Ishikawa (cell line): ENCODE measurements at regions not wholly inside any gene's neighbourhood (a gene's known extent, or its start where the extent isn't known, plus 50 kb on each side); places are given as distances from the start of the nearest gene placed in this dataset.

Experiments used
- CEBPB ChIP-seq: IDR thresholded peaks from 2 replicates; pipeline ENCODE4 v1.6.1; 2012
- CREB1 ChIP-seq: IDR thresholded peaks from 2 replicates; pipeline ENCODE4 v1.6.1; 2012; ENCODE audit warnings: low read depth
- EGR1 ChIP-seq: IDR thresholded peaks from 2 replicates; pipeline ENCODE4 v1.6.1; 2012
- EP300 ChIP-seq: IDR thresholded peaks from 2 replicates; pipeline ENCODE4 v1.6.1; 2012; ENCODE audit warnings: borderline replicate concordance
- FOXM1 ChIP-seq: IDR thresholded peaks from 2 replicates; pipeline ENCODE4 v1.6.1; 2012; ENCODE audit warnings: low read depth, borderline replicate concordance
- NFIC ChIP-seq: IDR thresholded peaks from 2 replicates; pipeline ENCODE4 v1.6.1; 2012
- RAD21 ChIP-seq: IDR thresholded peaks from 2 replicates; pipeline ENCODE4 v1.6.1; 2012; ENCODE audit warnings: low read depth
- TAF1 ChIP-seq: IDR thresholded peaks from 2 replicates; pipeline ENCODE4 v1.6.1; 2012; ENCODE audit warnings: low read depth, mild to moderate bottlenecking
- TCF12 ChIP-seq: IDR thresholded peaks from 2 replicates; pipeline ENCODE4 v1.6.1; 2012; ENCODE audit warnings: low read depth
- TEAD4 ChIP-seq: IDR thresholded peaks from 2 replicates; pipeline ENCODE4 v1.6.1; 2012
- YY1 ChIP-seq: IDR thresholded peaks from 2 replicates; pipeline ENCODE4 v1.6.1; 2012; ENCODE audit warnings: low read depth
- ZBTB7A ChIP-seq: IDR thresholded peaks from 2 replicates; pipeline ENCODE4 v1.6.1; 2012; ENCODE audit warnings: low read depth
- TF ChIP-seq, protein P1 (sequence below): IDR thresholded peaks from 2 replicates; pipeline ENCODE4 v1.6.1; 2012
- TF ChIP-seq, protein P2 (sequence below): IDR thresholded peaks from 2 replicates; pipeline ENCODE4 v1.6.1; 2012
- TF ChIP-seq, protein P3 (sequence below): IDR thresholded peaks from 2 replicates; pipeline ENCODE4 v1.6.1; 2012; ENCODE audit warnings: low read depth, mild to moderate bottlenecking

DNA sequence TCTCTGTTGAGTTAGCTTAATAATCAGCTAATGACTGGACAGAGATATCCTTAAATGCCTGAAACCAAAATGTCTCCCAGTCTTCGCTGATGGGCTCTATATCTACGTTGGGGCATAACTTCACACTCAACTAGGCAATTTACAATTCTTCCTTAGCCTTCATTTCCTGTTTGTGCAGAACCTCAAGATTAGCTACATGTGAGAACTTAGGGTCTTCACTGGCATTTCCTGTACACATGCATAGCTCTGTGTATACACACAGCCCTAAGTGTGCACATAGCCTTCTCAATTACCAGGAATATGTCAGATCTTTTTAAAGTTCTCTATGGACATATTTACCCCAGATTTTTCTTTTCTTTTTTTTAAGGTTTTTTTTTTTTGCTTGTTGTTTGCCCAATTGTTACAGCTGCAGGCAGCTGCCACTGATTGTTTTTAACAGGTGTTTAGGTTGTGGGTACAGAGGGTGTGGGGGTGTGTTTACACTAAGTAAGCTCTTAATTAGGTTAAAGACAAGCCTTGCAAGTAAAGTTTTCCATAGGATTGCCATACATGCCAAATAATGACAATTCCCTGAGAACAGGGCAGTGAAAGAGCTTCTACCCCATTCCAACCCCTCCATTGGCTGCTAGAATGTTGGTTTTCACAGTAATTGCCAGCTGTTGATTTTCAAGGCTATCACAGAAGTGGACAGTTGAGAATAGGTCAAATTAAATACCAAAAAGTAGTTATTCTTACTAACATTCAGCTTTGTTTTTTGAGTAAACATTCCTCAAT lies 441.0 kb downstream of the TLE4 start:
- no peak for TF ChIP-seq RAD21
- TF ChIP-seq, protein P1, sequence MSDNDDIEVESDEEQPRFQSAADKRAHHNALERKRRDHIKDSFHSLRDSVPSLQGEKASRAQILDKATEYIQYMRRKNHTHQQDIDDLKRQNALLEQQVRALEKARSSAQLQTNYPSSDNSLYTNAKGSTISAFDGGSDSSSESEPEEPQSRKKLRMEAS, result no peak
- TF ChIP-seq CREB1, result no peak
- no peak for TF ChIP-seq FOXM1
- no peak for TF ChIP-seq EGR1
- TF ChIP-seq, protein P2, sequence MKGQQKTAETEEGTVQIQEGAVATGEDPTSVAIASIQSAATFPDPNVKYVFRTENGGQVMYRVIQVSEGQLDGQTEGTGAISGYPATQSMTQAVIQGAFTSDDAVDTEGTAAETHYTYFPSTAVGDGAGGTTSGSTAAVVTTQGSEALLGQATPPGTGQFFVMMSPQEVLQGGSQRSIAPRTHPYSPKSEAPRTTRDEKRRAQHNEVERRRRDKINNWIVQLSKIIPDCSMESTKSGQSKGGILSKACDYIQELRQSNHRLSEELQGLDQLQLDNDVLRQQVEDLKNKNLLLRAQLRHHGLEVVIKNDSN, result no peak
- no peak for TF ChIP-seq CEBPB
- no peak for TF ChIP-seq TCF12
- no peak for TF ChIP-seq YY1
- TF ChIP-seq, protein P3, sequence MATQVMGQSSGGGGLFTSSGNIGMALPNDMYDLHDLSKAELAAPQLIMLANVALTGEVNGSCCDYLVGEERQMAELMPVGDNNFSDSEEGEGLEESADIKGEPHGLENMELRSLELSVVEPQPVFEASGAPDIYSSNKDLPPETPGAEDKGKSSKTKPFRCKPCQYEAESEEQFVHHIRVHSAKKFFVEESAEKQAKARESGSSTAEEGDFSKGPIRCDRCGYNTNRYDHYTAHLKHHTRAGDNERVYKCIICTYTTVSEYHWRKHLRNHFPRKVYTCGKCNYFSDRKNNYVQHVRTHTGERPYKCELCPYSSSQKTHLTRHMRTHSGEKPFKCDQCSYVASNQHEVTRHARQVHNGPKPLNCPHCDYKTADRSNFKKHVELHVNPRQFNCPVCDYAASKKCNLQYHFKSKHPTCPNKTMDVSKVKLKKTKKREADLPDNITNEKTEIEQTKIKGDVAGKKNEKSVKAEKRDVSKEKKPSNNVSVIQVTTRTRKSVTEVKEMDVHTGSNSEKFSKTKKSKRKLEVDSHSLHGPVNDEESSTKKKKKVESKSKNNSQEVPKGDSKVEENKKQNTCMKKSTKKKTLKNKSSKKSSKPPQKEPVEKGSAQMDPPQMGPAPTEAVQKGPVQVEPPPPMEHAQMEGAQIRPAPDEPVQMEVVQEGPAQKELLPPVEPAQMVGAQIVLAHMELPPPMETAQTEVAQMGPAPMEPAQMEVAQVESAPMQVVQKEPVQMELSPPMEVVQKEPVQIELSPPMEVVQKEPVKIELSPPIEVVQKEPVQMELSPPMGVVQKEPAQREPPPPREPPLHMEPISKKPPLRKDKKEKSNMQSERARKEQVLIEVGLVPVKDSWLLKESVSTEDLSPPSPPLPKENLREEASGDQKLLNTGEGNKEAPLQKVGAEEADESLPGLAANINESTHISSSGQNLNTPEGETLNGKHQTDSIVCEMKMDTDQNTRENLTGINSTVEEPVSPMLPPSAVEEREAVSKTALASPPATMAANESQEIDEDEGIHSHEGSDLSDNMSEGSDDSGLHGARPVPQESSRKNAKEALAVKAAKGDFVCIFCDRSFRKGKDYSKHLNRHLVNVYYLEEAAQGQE, result no peak
- no peak for TF ChIP-seq ZBTB7A
- TF ChIP-seq NFIC, result no peak
- no peak for TF ChIP-seq TEAD4
- no peak for TF ChIP-seq EP300
- TF ChIP-seq TAF1, result no peak

DNA sequence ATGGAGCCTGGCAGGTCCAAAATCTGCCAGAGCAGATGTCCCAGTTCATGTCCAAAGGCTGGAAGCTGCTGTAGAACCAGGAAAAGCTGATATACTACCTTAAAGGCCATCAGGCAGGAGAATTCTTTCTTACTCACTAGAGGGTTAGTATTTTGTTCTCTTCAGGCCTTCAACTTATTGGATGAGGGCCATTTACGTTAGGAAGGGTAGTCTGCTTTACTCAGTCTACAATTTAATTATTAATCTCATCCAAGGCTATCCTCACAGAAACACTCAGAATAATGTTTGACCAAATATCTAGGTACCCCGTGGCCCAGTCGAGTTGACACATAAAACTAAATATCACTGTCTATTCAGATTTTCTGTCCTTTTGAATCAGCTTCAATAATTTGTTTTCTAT lies 437.4 kb downstream of the TLE4 start:
- TF ChIP-seq, protein P2, result no peak
- no peak for TF ChIP-seq EGR1
- no peak for TF ChIP-seq RAD21
- TF ChIP-seq, protein P1, result no peak
- TF ChIP-seq NFIC, result no peak
- TF ChIP-seq FOXM1, result no peak
- TF ChIP-seq TEAD4, result no peak
- TF ChIP-seq CREB1, result no peak

DNA sequence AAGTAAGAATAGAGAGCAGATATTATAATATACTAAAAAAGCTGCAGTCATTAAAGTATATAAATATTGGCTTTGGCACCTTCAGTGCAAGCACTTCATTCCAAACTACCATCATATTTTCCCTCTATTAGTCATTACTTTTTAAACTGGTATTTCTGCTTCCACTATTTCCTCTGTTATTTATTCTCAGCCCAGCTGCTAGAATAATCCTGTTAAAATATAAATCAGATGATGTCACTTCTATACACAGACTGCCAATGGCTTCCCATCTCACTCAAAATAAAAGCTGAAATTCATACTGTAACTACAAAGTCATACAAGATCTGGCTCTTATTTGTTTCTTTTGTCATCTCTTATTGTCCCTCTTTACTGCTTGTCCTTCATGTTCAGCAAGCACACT lies 432.9 kb downstream of the TLE4 start:
- TF ChIP-seq NFIC (no peak), RAD21 (no peak), YY1 (no peak), TEAD4 (no peak), ZBTB7A (no peak), CREB1 (no peak), CEBPB (no peak), EP300 (no peak), TAF1 (no peak), FOXM1 (no peak), TCF12 (no peak)
- TF ChIP-seq, protein P1, result no peak
- TF ChIP-seq, protein P3, result no peak
- TF ChIP-seq, protein P2, result no peak

DNA sequence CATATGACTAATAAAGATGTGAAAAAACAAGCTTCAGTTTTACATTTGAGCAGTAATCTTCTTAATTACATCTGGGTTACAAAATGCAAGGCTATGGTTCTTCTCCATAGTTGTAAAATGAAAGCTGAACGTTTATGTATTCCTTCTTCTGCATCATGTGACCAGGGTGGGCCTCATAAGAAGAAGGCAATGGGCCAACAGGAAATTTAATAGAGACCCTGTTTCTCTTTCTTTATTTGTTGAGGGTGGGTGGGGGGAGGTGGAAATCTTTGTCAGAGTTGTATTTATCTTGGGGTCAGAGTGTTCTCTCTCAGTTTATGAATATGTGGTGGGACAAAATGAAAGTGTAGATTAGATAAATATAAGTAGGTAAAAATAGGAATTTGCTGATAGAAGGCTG lies 418.8 kb downstream of the TLE4 start:
- no peak for TF ChIP-seq YY1
- no peak for TF ChIP-seq TCF12
- TF ChIP-seq CEBPB, result no peak
- TF ChIP-seq, protein P3, result no peak
- no peak for TF ChIP-seq EP300
- TF ChIP-seq, protein P1, result no peak
- no peak for TF ChIP-seq TAF1
- TF ChIP-seq RAD21, result no peak
- TF ChIP-seq NFIC, result no peak
- TF ChIP-seq, protein P2, result no peak
- TF ChIP-seq TEAD4, result no peak
- TF ChIP-seq FOXM1, result no peak
- no peak for TF ChIP-seq CREB1
- TF ChIP-seq ZBTB7A, result no peak
- TF ChIP-seq EGR1, result no peak
